Lower leg skin (tissue), 4 donors: ENCODE measurements at regions not wholly inside any gene's neighbourhood (a gene's known extent, or its start where the extent isn't known, plus 50 kb on each side); places are given as distances from the start of the nearest gene placed in this dataset.

Experiments
- DNase-seq, 2 donors: peaks; one replicate each; pipeline ENCODE4 v3.0.0-alpha.2; 2019; ENCODE audit warnings: low spot score in 2 of 2
- H3K4me3 ChIP-seq: fragments of 200-600 bp; sonication (generic); 2 replicates; pipeline ENCODE4 v1.5.1; 2017; ENCODE audit warnings: mild to moderate bottlenecking, low read depth; ENCODE audit not compliant: poor library complexity, severe bottlenecking
- CTCF ChIP-seq, 3 donors: fragments of 450-650 bp; IDR thresholded peaks; one replicate each; pipeline ENCODE4 v1.5.1; 2016; ENCODE audit warnings: antibody characterized with exemption in 3 of 3, mild to moderate bottlenecking in 3 of 3, moderate library complexity in 2 of 3
- POLR2A ChIP-seq, 2 donors: fragments of 450-650 bp; IDR thresholded peaks; one replicate each; pipeline ENCODE4 v1.6.1; 2016 to 2017; ENCODE audit warnings: antibody characterized with exemption in 2 of 2, mild to moderate bottlenecking in 1 of 2, moderate library complexity in 1 of 2
- WGBS, 2 donors: methylation state at CpG; one replicate each; pipeline ENCODE4 v1.1.5; 2018; 5-methylcytosine and 5-hydroxymethylcytosine counted together
- intact Hi-C: fragments of 100-400 bp; cut with DNase I; formaldehyde crosslinking; loops from one replicate; pipeline ENCODE4 v1.15.0; 2023; ENCODE audit warnings: low total_unique reads

GRCh38 chr11:26904132-26904531, 89.8 kb upstream of the FIBIN start:
- H3K4me3 ChIP-seq = no peak overlapping the region
- intact Hi-C loops = no loop called here
- TF ChIP-seq CTCF (IDR thresholded peaks at IDR 0.05) = no peak
- no peak for TF ChIP-seq POLR2A (IDR thresholded peaks at IDR 0.05)
- no peak for DNase-seq
- 92 to 97% methylated on average over 1 of the region's 1 CpG for WGBS, 2 donors

- H3K4me3 ChIP-seq = no peak overlapping the region
- DNase-seq = no peak
- intact Hi-C loops = no loop called here
- TF ChIP-seq POLR2A (IDR thresholded peaks at IDR 0.05) (no peak), CTCF (IDR thresholded peaks at IDR 0.05) (no peak)
- WGBS, 2 donors = 38 to 44% methylated on average over 1 of the region's 1 CpG
These were observed 89.1 kb upstream of the FIBIN start for GRCh38 chr11:26904801-26905200.

- WGBS, 2 donors = 32 to 34% methylated on average over 3 of the region's 3 CpGs
- TF ChIP-seq CTCF (IDR thresholded peaks at IDR 0.05) (no peak), POLR2A (IDR thresholded peaks at IDR 0.05) (no peak)
- DNase-seq = peak in 1 of 2 donors; percentile 16
- no peak overlapping the region for H3K4me3 ChIP-seq
- intact Hi-C loops = no loop called here
These were observed 88.5 kb upstream of the FIBIN start for GRCh38 chr11:26905368-26905767.

- intact Hi-C loops = no loop called here
- 39 to 46% methylated on average over 3 of the region's 3 CpGs for WGBS, 2 donors
- no peak overlapping the region for H3K4me3 ChIP-seq
- no peak for DNase-seq
- TF ChIP-seq CTCF (IDR thresholded peaks at IDR 0.05) (no peak), POLR2A (IDR thresholded peaks at IDR 0.05) (no peak)
These were observed 84.4 kb upstream of the FIBIN start for GRCh38 chr11:26909515-26909914.

GRCh38 chr11:26909991-26910591, 83.8 kb upstream of the FIBIN start:
- TF ChIP-seq POLR2A (IDR thresholded peaks at IDR 0.05) (no peak), CTCF (IDR thresholded peaks at IDR 0.05) (no peak)
- 74 to 75% methylated on average over 6 of the region's 6 CpGs for WGBS, 2 donors
- no peak overlapping the region for H3K4me3 ChIP-seq
- intact Hi-C loops = no loop called here
- no peak for DNase-seq

- intact Hi-C loops = no loop called here
- no peak for TF ChIP-seq CTCF (IDR thresholded peaks at IDR 0.05)
- no peak for TF ChIP-seq POLR2A (IDR thresholded peaks at IDR 0.05)
- H3K4me3 ChIP-seq = no peak overlapping the region
- 77 to 87% methylated on average over 6 of the region's 6 CpGs for WGBS, 2 donors
- DNase-seq = no peak
These were observed 78.9 kb upstream of the FIBIN start for GRCh38 chr11:26914968-26915367.
